ENCODE measurements at regions not wholly inside any gene's neighbourhood (a gene's known extent, or its start where the extent isn't known, plus 50 kb on each side); places are given as distances from the start of the nearest gene placed in this dataset.

- 51% methylated on average over 5 of the region's 5 CpGs for WGBS
- DNase-seq (ENCODE audit: low spot score in 2 of 2): no peak
- TF ChIP-seq EP300 (IDR thresholded peaks at IDR 0.05) (no peak), POLR2A (IDR thresholded peaks at IDR 0.05) (no peak), POLR2AphosphoS5 (IDR thresholded peaks at IDR 0.05) (no peak)
- TF ChIP-seq, protein P1, sequence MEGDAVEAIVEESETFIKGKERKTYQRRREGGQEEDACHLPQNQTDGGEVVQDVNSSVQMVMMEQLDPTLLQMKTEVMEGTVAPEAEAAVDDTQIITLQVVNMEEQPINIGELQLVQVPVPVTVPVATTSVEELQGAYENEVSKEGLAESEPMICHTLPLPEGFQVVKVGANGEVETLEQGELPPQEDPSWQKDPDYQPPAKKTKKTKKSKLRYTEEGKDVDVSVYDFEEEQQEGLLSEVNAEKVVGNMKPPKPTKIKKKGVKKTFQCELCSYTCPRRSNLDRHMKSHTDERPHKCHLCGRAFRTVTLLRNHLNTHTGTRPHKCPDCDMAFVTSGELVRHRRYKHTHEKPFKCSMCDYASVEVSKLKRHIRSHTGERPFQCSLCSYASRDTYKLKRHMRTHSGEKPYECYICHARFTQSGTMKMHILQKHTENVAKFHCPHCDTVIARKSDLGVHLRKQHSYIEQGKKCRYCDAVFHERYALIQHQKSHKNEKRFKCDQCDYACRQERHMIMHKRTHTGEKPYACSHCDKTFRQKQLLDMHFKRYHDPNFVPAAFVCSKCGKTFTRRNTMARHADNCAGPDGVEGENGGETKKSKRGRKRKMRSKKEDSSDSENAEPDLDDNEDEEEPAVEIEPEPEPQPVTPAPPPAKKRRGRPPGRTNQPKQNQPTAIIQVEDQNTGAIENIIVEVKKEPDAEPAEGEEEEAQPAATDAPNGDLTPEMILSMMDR (IDR thresholded peaks at IDR 0.05): no peak
- Histone ChIP-seq H3K4me1 (peaks cover 5% of the 10 kb centered on the region), H3K4me3 (no peak overlapping the region), H3K9me3 (no peaks in the 10 kb centered on the region), H3K27me3 (no peaks in the 10 kb centered on the region), H3K27ac (no peak overlapping the region), H3K36me3 (no peaks in the 10 kb centered on the region)
Observed at GRCh38 chr5:33275921-33276627, 164.7 kb upstream of the TARS1 start.

DNA sequence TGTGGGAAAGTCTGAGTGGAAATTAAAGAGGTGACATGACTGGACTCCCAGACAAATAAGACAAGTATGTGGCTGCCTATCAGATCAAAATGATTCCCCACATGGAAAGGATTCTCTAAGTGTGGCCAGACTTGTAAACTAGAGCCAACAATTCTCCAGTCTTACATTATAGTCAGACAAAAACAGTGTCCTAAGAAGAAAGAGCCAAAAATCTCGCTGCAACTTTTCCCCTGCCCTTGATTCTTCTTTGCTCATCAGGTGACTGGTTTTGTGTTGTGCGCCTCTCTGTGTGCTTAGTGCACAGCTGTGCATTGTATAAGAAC, 164.2 kb upstream of the TARS1 start:
- no peak for DNase-seq (ENCODE audit: low spot score in 2 of 2)
- Histone ChIP-seq H3K9me3 (no peaks in the 10 kb centered on the region), H3K4me1 (peaks cover 5% of the 10 kb centered on the region), H3K4me3 (no peak overlapping the region), H3K36me3 (no peaks in the 10 kb centered on the region), H3K27me3 (no peaks in the 10 kb centered on the region), H3K27ac (no peak overlapping the region)
- 76% methylated on average over 2 of the region's 2 CpGs for WGBS
- TF ChIP-seq, protein P1 (IDR thresholded peaks at IDR 0.05): no peak
- TF ChIP-seq EP300 (IDR thresholded peaks at IDR 0.05) (no peak), POLR2AphosphoS5 (IDR thresholded peaks at IDR 0.05) (no peak), POLR2A (IDR thresholded peaks at IDR 0.05) (no peak)

GRCh38 chr5:33277061-33277650, 163.6 kb upstream of the TARS1 start:
- H3K36me3 ChIP-seq: no peaks in the 10 kb centered on the region
- H3K27me3 ChIP-seq: no peaks in the 10 kb centered on the region
- WGBS: 50% methylated on average over 3 of the region's 3 CpGs
- no peak overlapping the region for H3K27ac ChIP-seq
- H3K4me1 ChIP-seq: peaks cover 5% of the 10 kb centered on the region
- TF ChIP-seq, protein P1 (IDR thresholded peaks at IDR 0.05): no peak
- TF ChIP-seq POLR2AphosphoS5 (IDR thresholded peaks at IDR 0.05) (no peak), EP300 (IDR thresholded peaks at IDR 0.05) (no peak), POLR2A (IDR thresholded peaks at IDR 0.05) (no peak)
- no peak for DNase-seq (ENCODE audit: low spot score in 2 of 2)
- no peaks in the 10 kb centered on the region for H3K9me3 ChIP-seq
- no peak overlapping the region for H3K4me3 ChIP-seq

DNA sequence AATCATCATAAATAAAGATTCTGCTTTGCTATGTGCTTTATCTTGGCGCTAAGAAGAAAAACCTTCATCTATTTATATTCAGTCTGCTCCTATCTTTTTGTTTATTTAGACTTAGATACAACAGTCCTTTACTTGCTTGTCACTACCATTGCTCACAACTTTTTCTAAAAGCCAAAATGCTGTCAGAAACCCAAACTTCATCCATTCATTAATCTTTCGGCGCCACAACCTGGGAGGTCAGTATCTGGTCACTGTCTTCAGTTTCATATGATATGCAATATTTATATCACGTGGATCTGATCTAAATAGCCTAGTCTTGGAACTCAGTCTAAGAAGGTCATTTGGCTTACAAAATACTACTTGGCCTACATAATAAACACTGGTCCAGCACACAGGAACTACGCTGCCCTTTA, 159.3 kb upstream of the TARS1 start:
- DNase-seq (ENCODE audit: low spot score in 2 of 2): no peak
- peaks cover 5% of the 10 kb centered on the region for H3K4me1 ChIP-seq
- no peaks in the 10 kb centered on the region for H3K9me3 ChIP-seq
- no peak for TF ChIP-seq POLR2AphosphoS5 (IDR thresholded peaks at IDR 0.05)
- no peak for TF ChIP-seq POLR2A (IDR thresholded peaks at IDR 0.05)
- no peak for TF ChIP-seq EP300 (IDR thresholded peaks at IDR 0.05)
- TF ChIP-seq, protein P1 (IDR thresholded peaks at IDR 0.05): no peak
- 78% methylated on average over 5 of the region's 5 CpGs for WGBS
- no peaks in the 10 kb centered on the region for H3K27me3 ChIP-seq
- no peaks in the 10 kb centered on the region for H3K36me3 ChIP-seq
- no peak overlapping the region for H3K27ac ChIP-seq
- no peak overlapping the region for H3K4me3 ChIP-seq

GRCh38 chr5:33282157-33282556, 158.6 kb upstream of the TARS1 start:
- Histone ChIP-seq H3K4me1 (peaks cover 3% of the 10 kb centered on the region), H3K4me3 (no peak overlapping the region), H3K27me3 (no peaks in the 10 kb centered on the region), H3K9me3 (no peaks in the 10 kb centered on the region), H3K27ac (no peak overlapping the region), H3K36me3 (no peaks in the 10 kb centered on the region)
- TF ChIP-seq EP300 (IDR thresholded peaks at IDR 0.05): no peak
- TF ChIP-seq POLR2AphosphoS5 (IDR thresholded peaks at IDR 0.05): no peak
- TF ChIP-seq POLR2A (IDR thresholded peaks at IDR 0.05): no peak
- TF ChIP-seq, protein P1 (IDR thresholded peaks at IDR 0.05): no peak
- 73% methylated on average over 4 of the region's 4 CpGs for WGBS
- DNase-seq (ENCODE audit: low spot score in 2 of 2): no peak

All from suprapubic skin (tissue), 4 donors.